ENCODE measurements at regions not wholly inside any gene's neighbourhood (a gene's known extent, or its start where the extent isn't known, plus 50 kb on each side); places are given as distances from the start of the nearest gene placed in this dataset.

- DNase-seq, result no peak
- Mint-ChIP-seq H3K9me3 (ENCODE audit: unreplicated experiment) (no peaks in the 10 kb centered on the region), H3K36me3 (ENCODE audit: insufficient read depth, unreplicated experiment) (no peaks in the 10 kb centered on the region), H3K4me3 (ENCODE audit: unreplicated experiment) (no peak overlapping the region), H3K27ac (ENCODE audit: unreplicated experiment) (no peak overlapping the region), H3K27me3 (ENCODE audit: insufficient read depth, unreplicated experiment) (no peaks in the 10 kb centered on the region), H3K4me1 (ENCODE audit: low read depth, unreplicated experiment) (no peaks in the 10 kb centered on the region)
- Histone ChIP-seq H3K4me1 (no peaks in the 10 kb centered on the region), H3K36me3 (ENCODE audit: control insufficient read depth, insufficient read depth, low read length) (no peaks in the 10 kb centered on the region), H3K9me3 (0 out of 2 replicates have a peak, but pooled peaks cover 3% of the 10 kb centered on the region), H3K27me3 (replicated peaks; ENCODE audit: control insufficient read depth, insufficient read depth, low read length) (no peaks in the 10 kb centered on the region), H3K4me3 (ENCODE audit: low read depth, low read length) (no peak overlapping the region)
- no TSS peak for BruUV-seq (replicated peaks)
- TF ChIP-seq CTCF (IDR thresholded peaks at IDR 0.05; ENCODE audit: insufficient read depth in 1 of 2, low read depth in 1 of 2, low read length in 1 of 2, severe bottlenecking in 1 of 2, unreplicated experiment in 1 of 2), result no peak
- ChIA-PET POLR2A (no interaction called here), CTCF (no interaction called here)
- intact Hi-C loops (cut with micrococcal nuclease; ENCODE audit: unreplicated experiment), result no loop called here
These were observed 803.3 kb upstream of the FAM98A start for GRCh38 chr2:34402376-34402775.

GRCh38 chr2:34401186-34401585, 802.1 kb upstream of the FAM98A start:
- intact Hi-C loops (cut with micrococcal nuclease; ENCODE audit: unreplicated experiment), result no loop called here
- Mint-ChIP-seq H3K27ac (ENCODE audit: unreplicated experiment) (no peak overlapping the region), H3K27me3 (ENCODE audit: insufficient read depth, unreplicated experiment) (no peaks in the 10 kb centered on the region), H3K36me3 (ENCODE audit: insufficient read depth, unreplicated experiment) (no peaks in the 10 kb centered on the region), H3K4me3 (ENCODE audit: unreplicated experiment) (no peak overlapping the region), H3K4me1 (ENCODE audit: low read depth, unreplicated experiment) (no peaks in the 10 kb centered on the region), H3K9me3 (ENCODE audit: unreplicated experiment) (no peaks in the 10 kb centered on the region)
- no peak for DNase-seq
- no TSS peak for BruUV-seq (replicated peaks)
- Histone ChIP-seq H3K36me3 (ENCODE audit: control insufficient read depth, insufficient read depth, low read length) (no peaks in the 10 kb centered on the region), H3K4me3 (ENCODE audit: low read depth, low read length) (no peak overlapping the region), H3K4me1 (no peaks in the 10 kb centered on the region), H3K9me3 (0 out of 2 replicates have a peak, but pooled peaks cover 3% of the 10 kb centered on the region), H3K27me3 (replicated peaks; ENCODE audit: control insufficient read depth, insufficient read depth, low read length) (no peaks in the 10 kb centered on the region)
- no peak for TF ChIP-seq CTCF (IDR thresholded peaks at IDR 0.05; ENCODE audit: insufficient read depth in 1 of 2, low read depth in 1 of 2, low read length in 1 of 2, severe bottlenecking in 1 of 2, unreplicated experiment in 1 of 2)
- ChIA-PET POLR2A (no interaction called here), CTCF (no interaction called here)

GRCh38 chr2:34388446-34388845, 789.3 kb upstream of the FAM98A start:
- intact Hi-C loops (cut with micrococcal nuclease; ENCODE audit: unreplicated experiment), result no loop called here
- ChIA-PET POLR2A (no interaction called here), CTCF (no interaction called here)
- no peaks in the 10 kb centered on the region for H3K4me1 Mint-ChIP-seq (ENCODE audit: low read depth, unreplicated experiment)
- no peaks in the 10 kb centered on the region for H3K36me3 Mint-ChIP-seq (ENCODE audit: insufficient read depth, unreplicated experiment)
- no peak for TF ChIP-seq CTCF (IDR thresholded peaks at IDR 0.05; ENCODE audit: insufficient read depth in 1 of 2, low read depth in 1 of 2, low read length in 1 of 2, severe bottlenecking in 1 of 2, unreplicated experiment in 1 of 2)
- H3K4me3 ChIP-seq (ENCODE audit: low read depth, low read length), result no peak overlapping the region
- H3K27ac Mint-ChIP-seq (ENCODE audit: unreplicated experiment), result no peak overlapping the region
- H3K9me3 ChIP-seq, result no peaks in the 10 kb centered on the region; the same call in none of the 2 replicates
- H3K36me3 ChIP-seq (ENCODE audit: control insufficient read depth, insufficient read depth, low read length), result no peaks in the 10 kb centered on the region
- BruUV-seq (replicated peaks), result no TSS peak
- no peak overlapping the region for H3K4me3 Mint-ChIP-seq (ENCODE audit: unreplicated experiment)
- H3K4me1 ChIP-seq, result no peaks in the 10 kb centered on the region
- H3K27me3 Mint-ChIP-seq (ENCODE audit: insufficient read depth, unreplicated experiment), result peaks cover 5% of the 10 kb centered on the region
- H3K9me3 Mint-ChIP-seq (ENCODE audit: unreplicated experiment), result no peaks in the 10 kb centered on the region
- H3K27me3 ChIP-seq (replicated peaks; ENCODE audit: control insufficient read depth, insufficient read depth, low read length), result no peaks in the 10 kb centered on the region
- DNase-seq, result no peak

Measured in Caco-2 (cell line).